ENCODE measurements at regions not wholly inside any gene's neighbourhood (a gene's known extent, or its start where the extent isn't known, plus 50 kb on each side); places are given as distances from the start of the nearest gene placed in this dataset.

GRCh38 chr6:148226284-148226683 is 116.4 kb upstream of the SASH1 start:
- DNase-seq (ENCODE audit: low read depth in 4 of 4, low spot score in 1 of 4), result no peak

- DNase-seq (ENCODE audit: low read depth in 4 of 4, low spot score in 1 of 4), result no peak
Measured at GRCh38 chr6:148231572-148231971, 111.1 kb upstream of the SASH1 start.

GRCh38 chr6:148235446-148235845 is 107.2 kb upstream of the SASH1 start:
- no peak for DNase-seq (ENCODE audit: low read depth in 4 of 4, low spot score in 1 of 4)

DNA sequence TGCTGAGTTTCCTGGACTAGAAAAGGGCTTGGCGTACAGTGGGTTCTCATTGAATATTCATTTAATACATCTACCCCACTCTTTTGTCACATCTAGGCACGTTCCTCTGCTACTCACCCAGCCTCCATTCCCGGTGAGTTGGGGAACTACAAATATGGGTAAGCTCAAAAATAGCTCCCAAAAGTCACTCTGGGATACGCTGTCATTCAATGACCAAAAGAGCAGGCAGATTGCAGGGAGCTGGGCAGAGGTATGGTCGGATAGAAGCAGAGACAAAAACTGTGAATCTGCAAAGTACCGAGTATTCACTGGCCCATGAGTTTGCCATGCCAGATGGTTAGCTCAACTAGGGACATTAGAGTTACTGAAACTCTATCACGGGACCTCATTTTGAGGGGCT is 103.9 kb upstream of the SASH1 start:
- no peak for DNase-seq (ENCODE audit: low read depth in 4 of 4, low spot score in 1 of 4)

DNA sequence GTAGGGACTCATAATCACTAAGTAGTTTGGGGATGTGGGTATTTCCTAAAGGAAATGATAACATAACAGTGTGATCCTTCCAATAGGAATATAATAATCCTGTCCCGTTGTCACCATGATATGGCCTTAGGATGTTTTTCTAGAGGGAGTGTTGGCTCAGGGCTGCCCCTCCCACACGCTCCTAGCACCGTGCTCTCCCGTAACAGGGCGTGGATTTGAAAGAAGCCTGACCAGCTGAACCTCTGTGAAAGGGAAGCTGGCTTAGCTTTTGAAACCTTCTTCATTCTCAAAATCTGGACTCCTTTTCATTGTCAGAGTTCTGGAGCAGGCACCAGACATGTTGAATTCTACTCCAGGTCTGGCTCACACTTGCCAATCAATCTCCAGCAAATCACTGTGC is 103.4 kb upstream of the SASH1 start:
- no peak for DNase-seq (ENCODE audit: low read depth in 4 of 4, low spot score in 1 of 4)

DNA sequence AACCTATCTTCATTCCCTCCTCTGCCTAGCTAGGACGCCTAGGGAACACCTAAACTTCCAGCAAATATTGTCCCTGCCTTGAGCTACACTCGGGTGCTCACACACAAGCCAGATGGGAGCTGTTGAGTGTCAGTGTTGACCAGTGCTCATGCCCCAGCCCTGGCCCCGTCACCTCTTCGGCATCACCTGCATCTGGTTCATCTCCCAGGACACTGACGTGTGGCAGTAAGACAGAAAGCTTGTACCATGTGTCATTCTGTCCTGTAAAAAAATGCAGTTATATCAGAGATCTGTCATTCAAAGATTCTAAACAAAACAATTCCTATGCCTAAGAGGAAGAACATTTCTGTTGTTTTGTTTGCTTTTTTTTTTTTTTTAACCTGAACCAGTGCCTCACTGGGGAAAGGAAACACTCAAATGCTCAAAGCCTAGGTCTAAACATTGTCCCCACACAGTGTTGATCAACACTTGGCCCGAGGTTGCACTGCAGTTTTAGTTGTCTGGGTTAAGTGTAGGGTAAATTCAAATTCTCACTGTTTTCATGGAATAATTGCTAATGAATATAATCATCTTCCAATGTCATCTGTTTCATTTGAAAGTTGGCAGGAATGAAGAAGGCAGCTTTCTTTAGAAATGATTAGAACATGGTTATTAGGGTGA is 102.7 kb upstream of the SASH1 start:
- DNase-seq (ENCODE audit: low read depth in 4 of 4, low spot score in 1 of 4), result no peak

- DNase-seq (ENCODE audit: low read depth in 4 of 4, low spot score in 1 of 4), result no peak
Measured at GRCh38 chr6:148240461-148240840, 102.2 kb upstream of the SASH1 start.

GRCh38 chr6:148240861-148241477 is 101.7 kb upstream of the SASH1 start:
- no peak for DNase-seq (ENCODE audit: low read depth in 4 of 4, low spot score in 1 of 4)

GRCh38 chr6:148242180-148242579 is 100.5 kb upstream of the SASH1 start:
- no peak for DNase-seq (ENCODE audit: low read depth in 4 of 4, low spot score in 1 of 4)

GRCh38 chr6:148244217-148244935 is 98.3 kb upstream of the SASH1 start:
- DNase-seq (ENCODE audit: low read depth in 4 of 4, low spot score in 1 of 4), result no peak

GRCh38 chr6:148247386-148248063 is 95.1 kb upstream of the SASH1 start:
- DNase-seq (ENCODE audit: low read depth in 4 of 4, low spot score in 1 of 4), result no peak

- DNase-seq (ENCODE audit: low read depth in 4 of 4, low spot score in 1 of 4), result no peak
Measured at GRCh38 chr6:148249160-148249559, 93.5 kb upstream of the SASH1 start.

GRCh38 chr6:148249679-148250375 is 92.8 kb upstream of the SASH1 start:
- DNase-seq (ENCODE audit: low read depth in 4 of 4, low spot score in 1 of 4), result no peak

- no peak for DNase-seq (ENCODE audit: low read depth in 4 of 4, low spot score in 1 of 4)
Measured at GRCh38 chr6:148250975-148251685, 91.5 kb upstream of the SASH1 start.

GRCh38 chr6:148251891-148252290 is 90.7 kb upstream of the SASH1 start:
- no peak for DNase-seq (ENCODE audit: low read depth in 4 of 4, low spot score in 1 of 4)

GRCh38 chr6:148257810-148258209 is 84.8 kb upstream of the SASH1 start:
- no peak for DNase-seq (ENCODE audit: low read depth in 4 of 4, low spot score in 1 of 4)

DNA sequence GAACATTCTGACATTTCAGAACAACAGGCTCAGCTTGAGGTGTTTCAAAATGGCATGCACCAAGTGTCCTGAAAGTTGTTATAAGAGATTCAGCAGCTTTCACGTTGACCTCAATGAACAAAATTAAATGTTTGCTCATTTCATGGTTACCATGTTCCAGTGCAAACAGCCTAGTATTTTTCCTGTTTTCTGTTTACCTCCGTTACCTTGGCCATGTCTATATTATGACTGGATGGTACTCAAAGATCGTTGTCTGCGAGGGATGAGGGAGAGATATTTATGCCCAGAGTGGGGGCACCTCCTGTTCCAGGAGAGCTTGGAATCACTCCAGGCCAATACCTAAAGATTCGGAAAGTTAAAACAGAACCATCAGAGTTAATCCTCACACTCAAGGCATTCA is 83.8 kb upstream of the SASH1 start:
- DNase-seq (ENCODE audit: low read depth in 4 of 4, low spot score in 1 of 4), result no peak

- DNase-seq (ENCODE audit: low read depth in 4 of 4, low spot score in 1 of 4), result no peak
Measured at GRCh38 chr6:148261470-148261869, 81.2 kb upstream of the SASH1 start.

GRCh38 chr6:148263010-148263409 is 79.6 kb upstream of the SASH1 start:
- DNase-seq (ENCODE audit: low read depth in 4 of 4, low spot score in 1 of 4), result no peak

- no peak for DNase-seq (ENCODE audit: low read depth in 4 of 4, low spot score in 1 of 4)
Measured at GRCh38 chr6:148263961-148264360, 78.7 kb upstream of the SASH1 start.

DNA sequence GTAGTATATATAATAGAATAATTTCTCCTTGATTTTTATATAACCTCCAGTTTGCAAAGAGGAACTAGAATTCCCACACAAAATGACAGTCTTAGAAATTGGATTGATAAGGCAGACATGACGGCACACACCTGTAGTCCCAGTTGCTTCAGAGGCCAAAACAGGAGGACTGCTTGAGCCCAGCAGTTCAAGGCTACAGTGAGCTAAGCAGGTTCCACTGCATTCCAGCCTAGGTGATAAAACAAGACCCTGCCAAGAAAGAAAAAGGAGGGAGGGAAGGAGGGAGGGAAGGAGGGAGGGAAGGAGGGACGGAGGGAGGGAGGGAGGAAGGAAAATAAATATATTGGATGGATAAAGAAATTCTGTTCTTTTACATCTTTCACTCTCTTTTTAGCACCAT is 77.6 kb upstream of the SASH1 start:
- no peak for DNase-seq (ENCODE audit: low read depth in 4 of 4, low spot score in 1 of 4)
